H1 (cell line): ENCODE measurements at regions not wholly inside any gene's neighbourhood (a gene's known extent, or its start where the extent isn't known, plus 50 kb on each side); places are given as distances from the start of the nearest gene placed in this dataset.

Experiments
- CTCF ChIA-PET: fragments of 300-600 bp; sonication (Branson Sonifier 250); formaldehyde crosslinking; loops from one replicate; lab custom pipeline; 2021; ENCODE audit not compliant: partially characterized antibody; lab: Charles Lee
- POLR2A ChIA-PET: fragments of 300-600 bp; sonication (Branson Sonifier 250); formaldehyde crosslinking; loops from one replicate; lab custom pipeline; 2021; ENCODE audit warnings: inconsistent platforms; ENCODE audit not compliant: partially characterized antibody; lab: Charles Lee
- DNase-seq, 2 experiments: peaks; one replicate each; pipeline versions ENCODE4 v3.0.0 to v3.0.0-alpha.2; 2010 to 2022; ENCODE audit warnings: low spot score in 2 of 2, low read depth in 1 of 2, mixed read lengths in 1 of 2
- FAIRE-seq: peaks from 2 replicates; lab custom pipeline; 2011; peaks lifted over from hg19 to GRCh38; lab: Jason Lieb, UNC
- H2AFZ ChIP-seq: 2 replicates; pipeline ENCODE4 v1.8.1; 2012; ENCODE audit warnings: low read length, inconsistent platforms
- H2AK5ac ChIP-seq: 2 replicates; pipeline ENCODE4 v1.6.1; 2013; ENCODE audit warnings: low read depth, low read length
- H2BK120ac ChIP-seq: replicated peaks from 2 replicates; pipeline ENCODE3; 2013; ENCODE audit warnings: low read depth, low read length, inconsistent platforms
- H2BK12ac ChIP-seq: 2 replicates; pipeline ENCODE4 v1.6.1; 2013; ENCODE audit warnings: low read depth, low read length
- H2BK15ac ChIP-seq: 2 replicates; pipeline ENCODE4 v1.6.1; 2013; ENCODE audit warnings: low read length
- H2BK20ac ChIP-seq: 2 replicates; pipeline ENCODE4 v1.6.1; 2013; ENCODE audit warnings: low read length
- H2BK5ac ChIP-seq: 2 replicates; pipeline ENCODE4 v1.6.1; 2013; ENCODE audit warnings: low read depth, low read length
- H3K14ac ChIP-seq: 2 replicates; pipeline ENCODE4 v1.6.1; 2013; ENCODE audit warnings: inconsistent platforms; ENCODE audit not compliant: insufficient read length
- H3K18ac ChIP-seq: 2 replicates; pipeline ENCODE4 v1.6.1; 2013; ENCODE audit warnings: low read length; ENCODE audit errors: extremely low read depth
- H3K23ac ChIP-seq: 2 replicates; pipeline ENCODE4 v1.6.1; 2013; ENCODE audit warnings: inconsistent platforms; ENCODE audit not compliant: insufficient read length
- H3K23me2 ChIP-seq: 2 replicates; pipeline ENCODE4 v1.6.1; 2013; ENCODE audit warnings: low read depth, low read length
- H3K27ac ChIP-seq: 2 replicates; pipeline ENCODE4 v1.6.1; 2011; ENCODE audit warnings: low read depth, low read length, inconsistent platforms
- H3K27me3 ChIP-seq, 4 experiments: replicated peaks in 1 of 4; 1 replicate in 1 of 4; 2 replicates in 3 of 4; pipeline versions ENCODE4 v1.6.1 to v1.8.1; 2011 to 2013; ENCODE audit warnings: low read length in 3 of 4, mild to moderate bottlenecking in 3 of 4, inconsistent platforms in 2 of 4, mixed read lengths in 2 of 4, moderate library complexity in 1 of 4; ENCODE audit not compliant: control insufficient read depth in 3 of 4, insufficient read depth in 3 of 4; ENCODE audit errors: extremely low read depth in 1 of 4
- H3K36me3 ChIP-seq, 4 experiments: 2 replicates each; pipeline versions ENCODE4 v1.6.1 to v1.8.1; 2011 to 2013; ENCODE audit warnings: mild to moderate bottlenecking in 4 of 4, low read length in 3 of 4, moderate library complexity in 2 of 4, control low read depth in 1 of 4, inconsistent platforms in 1 of 4; ENCODE audit not compliant: insufficient read depth in 4 of 4, control insufficient read depth in 2 of 4
- H3K4ac ChIP-seq: replicated peaks from 2 replicates; pipeline ENCODE3; 2013; ENCODE audit warnings: low read length, low read depth, mixed read lengths, inconsistent platforms; ENCODE audit not compliant: insufficient read length
- H3K4me1 ChIP-seq, 4 experiments: replicated peaks in 1 of 4; 1 replicate in 1 of 4; 2 replicates in 3 of 4; pipeline versions ENCODE4 v1.6.1 to v1.8.1; 2011 to 2013; ENCODE audit warnings: low read length in 3 of 4, inconsistent platforms in 2 of 4, mixed read lengths in 1 of 4; ENCODE audit not compliant: insufficient read depth in 4 of 4, control insufficient read depth in 3 of 4
- H3K4me2 ChIP-seq, 2 experiments: 2 replicates each; pipeline versions ENCODE4 v1.6.1 to v1.8.1; 2011 to 2013; ENCODE audit warnings: low read depth in 2 of 2, low read length in 2 of 2, control low read depth in 1 of 2, inconsistent platforms in 1 of 2, mild to moderate bottlenecking in 1 of 2; ENCODE audit not compliant: insufficient read depth in 1 of 2
- H3K4me3 ChIP-seq, 4 experiments: fragments of 200-600, 300-600 bp in 1 of 4; sonication (generic), shearing (Covaris generic), sonication (Bioruptor Twin) in 1 of 4; 2 replicates each; pipeline versions ENCODE4 v1.5.1 to v1.8.1; 2011 to 2016; ENCODE audit warnings: low read length in 4 of 4, low read depth in 3 of 4, control low read depth in 2 of 4, inconsistent platforms in 2 of 4, mild to moderate bottlenecking in 2 of 4, mixed read lengths in 1 of 4, moderate library complexity in 1 of 4; ENCODE audit not compliant: insufficient read depth in 2 of 4; ENCODE audit errors: extremely low read depth in 1 of 4
- H3K56ac ChIP-seq: replicated peaks from 2 replicates; pipeline ENCODE3; 2013; ENCODE audit warnings: low read depth, mild to moderate bottlenecking, mixed read lengths, low read length, inconsistent platforms; ENCODE audit not compliant: insufficient read length
- H3K79me1 ChIP-seq: 2 replicates; pipeline ENCODE4 v1.6.1; 2013; ENCODE audit warnings: low read depth, low read length, control low read depth
- H3K79me2 ChIP-seq, 2 experiments: 2 replicates each; pipeline versions ENCODE4 v1.6.1 to v1.8.1; 2012 to 2013; ENCODE audit warnings: low read length in 2 of 2, mild to moderate bottlenecking in 2 of 2, inconsistent platforms in 1 of 2; ENCODE audit not compliant: insufficient read depth in 2 of 2, control insufficient read depth in 1 of 2
- H3K9ac ChIP-seq, 4 experiments: replicated peaks in 1 of 4; 1 replicate in 1 of 4; 2 replicates in 3 of 4; pipeline versions ENCODE4 v1.6.1 to v1.8.1; 2011 to 2013; ENCODE audit warnings: low read depth in 3 of 4, low read length in 3 of 4, control low read depth in 2 of 4, mild to moderate bottlenecking in 2 of 4, moderate library complexity in 2 of 4, inconsistent platforms in 1 of 4; ENCODE audit errors: extremely low read depth in 1 of 4
- H3K9me3 ChIP-seq, 2 experiments: 2 replicates each; pipeline versions ENCODE4 v1.6.1 to v1.8.1; 2012 to 2013; ENCODE audit warnings: mild to moderate bottlenecking in 2 of 2, moderate library complexity in 2 of 2, control low read depth in 1 of 2, inconsistent platforms in 1 of 2, low read depth in 1 of 2, low read length in 1 of 2, mixed read lengths in 1 of 2; ENCODE audit not compliant: insufficient read depth in 2 of 2
- H4K20me1 ChIP-seq, 2 experiments: replicated peaks in 1 of 2; 2 replicates each; pipeline versions ENCODE3 to v1.8.1; 2011 to 2013; ENCODE audit warnings: inconsistent platforms in 2 of 2, low read length in 2 of 2, mild to moderate bottlenecking in 1 of 2; ENCODE audit not compliant: insufficient read depth in 2 of 2, control insufficient read depth in 1 of 2
- H4K5ac ChIP-seq: 2 replicates; pipeline ENCODE4 v1.6.1; 2013; ENCODE audit warnings: low read length, low read depth, mixed read lengths, inconsistent platforms; ENCODE audit not compliant: insufficient read length
- H4K8ac ChIP-seq: 2 replicates; pipeline ENCODE4 v1.8.0; 2013; ENCODE audit warnings: mild to moderate bottlenecking, moderate library complexity, low read length, inconsistent platforms; ENCODE audit not compliant: insufficient read depth; ENCODE audit errors: extremely low read depth
- H4K91ac ChIP-seq: replicated peaks from 2 replicates; pipeline ENCODE3; 2013; ENCODE audit warnings: low read length, mixed read lengths, inconsistent platforms; ENCODE audit not compliant: insufficient read length
- CBX8 ChIP-seq: fragments of 300-800, 300-1000 bp; sonication (generic); IDR thresholded peaks from 2 replicates; pipeline ENCODE4 v1.7.1; 2016; ENCODE audit warnings: low read depth, low read length, borderline replicate concordance
- CHD1 ChIP-seq: IDR thresholded peaks from 2 replicates; pipeline ENCODE4 v1.6.1; 2012; ENCODE audit warnings: low read depth, low read length, improper control_type of control experiment
- SIN3A ChIP-seq, 2 experiments: IDR thresholded peaks in 1 of 2; conservative IDR thresholded peaks in 1 of 2; 2 replicates each; pipeline ENCODE4 v1.6.1; 2011 to 2012; ENCODE audit warnings: low read length in 2 of 2, improper control_type of control experiment in 1 of 2, low read depth in 1 of 2, mild to moderate bottlenecking in 1 of 2
- SRF ChIP-seq: IDR thresholded peaks from 2 replicates; pipeline ENCODE4 v1.6.1; 2011; ENCODE audit warnings: mild to moderate bottlenecking, low read depth, low read length, moderate library complexity
- TCF12 ChIP-seq: IDR thresholded peaks from 2 replicates; pipeline ENCODE4 v1.6.1; 2011; ENCODE audit warnings: low read depth, mild to moderate bottlenecking, low read length
- WGBS, 2 experiments: shearing (Covaris generic) in 1 of 2; methylation state at CpG; one replicate each; pipeline versions ENCODE4 v1.1.6 to v1.1.7; 2013 to 2015; ENCODE audit warnings: low lambda C conversion rate in 2 of 2, mixed read lengths in 2 of 2, inconsistent platforms in 1 of 2, low coverage in 1 of 2, missing lambda C conversion rate in 1 of 2; ENCODE audit not compliant: insufficient replicate concordance in 2 of 2, insufficient coverage in 1 of 2, insufficient read length in 1 of 2; ENCODE audit errors: extremely low coverage in 1 of 2, missing lambda C conversion rate in 1 of 2; 5-methylcytosine and 5-hydroxymethylcytosine counted together

- Histone ChIP-seq H4K5ac (no peak overlapping the region), H3K4ac (no peak overlapping the region), H4K91ac (no peak overlapping the region), H3K23ac (no peak overlapping the region), H2BK12ac (no peak overlapping the region), H3K9me3 (no peaks in the 10 kb centered on the region), H3K36me3 (no peaks in the 10 kb centered on the region), H3K14ac (no peak overlapping the region), H3K4me3 (no peak overlapping the region), H3K27me3 (no peaks in the 10 kb centered on the region), H3K23me2 (no peaks in the 10 kb centered on the region; the same call in 1 of the 2 replicates), H3K56ac (no peak overlapping the region), H2AFZ (no peak overlapping the region), H2AK5ac (no peak overlapping the region), H3K79me1 (no peaks in the 10 kb centered on the region), H3K27ac (no peak overlapping the region), H3K4me2 (no peak overlapping the region), H4K8ac (no peak overlapping the region), H3K9ac (no peak overlapping the region), H3K4me1 (no peaks in the 10 kb centered on the region), H2BK5ac (no peak overlapping the region)
- WGBS, 2 experiments: 89% methylated on average over 3 of the region's 3 CpGs; no CpG with 5 or more reads in 1 of the 2 experiments
- ChIA-PET CTCF (no interaction called here), POLR2A (no interaction called here)
- DNase-seq (no peak), FAIRE-seq (no peak)
- TF ChIP-seq SRF (no peak), CHD1 (no peak), SIN3A (conservative IDR thresholded peaks at IDR 0.05 in 1 of 2, IDR thresholded peaks at IDR 0.05 in 1 of 2; ENCODE audit: low read depth in 1 of 2, low read length in 2 of 2) (no peak), CBX8 (no peak), TCF12 (no peak)
- TF ChIP-seq, all 59 proteins: peak for 0
- Histone ChIP-seq H2BK20ac (no peak overlapping the region), H4K20me1 (no peaks in the 10 kb centered on the region), H2BK120ac (no peak overlapping the region), H3K18ac (no peak overlapping the region), H2BK15ac (no peak overlapping the region), H3K79me2 (no peaks in the 10 kb centered on the region)
Measured at GRCh38 chr3:182035324-182035723, 323.6 kb downstream of the SOX2 start.
